Suprapubic skin (tissue), 4 donors: ENCODE measurements at regions not wholly inside any gene's neighbourhood (a gene's known extent, or its start where the extent isn't known, plus 50 kb on each side); places are given as distances from the start of the nearest gene placed in this dataset.

ENCODE experiments used
- DNase-seq, 2 donors: peaks; one replicate each; pipeline ENCODE4 v3.0.0-alpha.2; 2019; ENCODE audit warnings: low spot score in 2 of 2
- H3K27ac ChIP-seq: fragments of 200-600 bp; sonication (generic); one replicate; pipeline ENCODE4 v1.5.1; 2019
- H3K27me3 ChIP-seq: fragments of 200-600 bp; sonication (generic); one replicate; pipeline ENCODE4 v1.5.1; 2019
- H3K36me3 ChIP-seq: fragments of 200-600 bp; sonication (generic); one replicate; pipeline ENCODE4 v1.5.1; 2019
- H3K4me1 ChIP-seq: fragments of 200-600 bp; sonication (generic); one replicate; pipeline ENCODE4 v1.5.1; 2019
- H3K4me3 ChIP-seq: fragments of 200-600 bp; sonication (generic); one replicate; pipeline ENCODE4 v1.5.1; 2019; ENCODE audit warnings: mild to moderate bottlenecking
- H3K9me3 ChIP-seq: fragments of 200-600 bp; sonication (generic); one replicate; pipeline ENCODE4 v1.5.1; 2019
- CTCF ChIP-seq, 2 donors: fragments of 200-600 bp in 1 of 2; fragments of 450-650 bp in 1 of 2; sonication (generic) in 1 of 2; IDR thresholded peaks; one replicate each; pipeline ENCODE4 v1.5.1; 2016 to 2019; ENCODE audit warnings: antibody characterized with exemption in 2 of 2, mild to moderate bottlenecking in 1 of 2, moderate library complexity in 1 of 2
- EP300 ChIP-seq: sonication (generic); formaldehyde crosslinking; IDR thresholded peaks from one replicate; pipeline ENCODE4 v1.6.1; 2017; ENCODE audit warnings: antibody characterized with exemption
- POLR2A ChIP-seq, 2 donors: fragments of 450-650 bp; IDR thresholded peaks; one replicate each; pipeline ENCODE4 v1.6.1; 2017; ENCODE audit warnings: antibody characterized with exemption in 2 of 2, mild to moderate bottlenecking in 2 of 2, moderate library complexity in 2 of 2
- POLR2AphosphoS5 ChIP-seq, 3 donors: sonication (generic); formaldehyde crosslinking; IDR thresholded peaks; one replicate each; pipeline ENCODE4 v1.6.1; 2017; ENCODE audit warnings: antibody characterized with exemption in 3 of 3
- WGBS: methylation state at CpG from one replicate; pipeline ENCODE4 v1.1.5; 2018; 5-methylcytosine and 5-hydroxymethylcytosine counted together

DNA sequence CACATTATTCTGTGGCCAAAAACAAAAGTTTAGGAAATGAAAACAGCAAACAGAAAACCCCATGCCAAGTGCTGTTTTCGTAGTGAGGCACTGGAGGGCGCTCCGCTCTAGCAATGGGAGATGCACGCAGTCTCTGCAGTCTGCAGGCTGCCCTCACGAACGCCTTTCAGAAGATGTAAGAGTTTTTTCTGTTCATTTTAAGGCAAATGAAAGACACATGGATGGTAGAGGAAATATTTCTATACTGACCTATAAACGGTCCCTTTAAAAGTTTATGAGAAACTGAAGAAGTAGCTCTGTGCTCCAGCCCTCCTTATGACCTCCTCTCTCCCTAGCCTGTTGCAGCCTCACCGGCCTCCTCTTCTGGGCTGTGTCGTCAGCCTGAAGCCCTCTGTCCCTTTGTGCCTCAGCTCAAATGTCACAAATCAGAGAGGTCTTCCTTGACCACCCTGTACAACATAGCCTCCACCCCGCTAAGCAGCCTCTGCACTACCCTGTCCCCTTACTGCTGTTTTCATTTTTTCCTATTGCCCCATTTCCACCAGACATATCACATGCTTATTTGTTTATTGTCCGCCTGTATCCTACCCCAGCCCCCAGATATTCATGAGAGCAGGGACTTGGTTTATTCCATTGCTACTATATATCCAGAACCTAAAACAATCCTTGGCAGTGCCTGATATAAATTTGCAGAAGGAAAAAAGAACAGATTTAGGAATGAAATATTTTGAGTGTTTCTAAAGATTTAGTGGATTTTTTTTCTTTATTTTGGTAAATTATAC, 116.4 kb downstream of the TM9SF2 start:
- no peak for DNase-seq
- H3K36me3 ChIP-seq = no peaks in the 10 kb centered on the region
- H3K9me3 ChIP-seq = no peaks in the 10 kb centered on the region
- H3K27ac ChIP-seq = no peak overlapping the region
- H3K4me1 ChIP-seq = peaks cover 9% of the 10 kb centered on the region
- WGBS = 56% methylated on average over 11 of the region's 11 CpGs
- H3K4me3 ChIP-seq = no peak overlapping the region
- TF ChIP-seq CTCF (IDR thresholded peaks at IDR 0.05) (peak; percentile 8 to 38), POLR2A (IDR thresholded peaks at IDR 0.05) (no peak)
- no peaks in the 10 kb centered on the region for H3K27me3 ChIP-seq

- Histone ChIP-seq H3K9me3 (no peaks in the 10 kb centered on the region), H3K27ac (no peak overlapping the region), H3K4me3 (no peak overlapping the region), H3K36me3 (no peaks in the 10 kb centered on the region), H3K4me1 (peaks cover 9% of the 10 kb centered on the region), H3K27me3 (no peaks in the 10 kb centered on the region)
- DNase-seq = no peak
- WGBS = 62% methylated on average over 3 of the region's 9 CpGs
- no peak for TF ChIP-seq EP300
- no peak for TF ChIP-seq POLR2A (IDR thresholded peaks at IDR 0.05)
- TF ChIP-seq CTCF (IDR thresholded peaks at IDR 0.05) = no peak
- TF ChIP-seq POLR2AphosphoS5 (IDR thresholded peaks at IDR 0.05) = no peak
These were observed 113.2 kb downstream of the TM9SF2 start for GRCh38 chr13:99614465-99614885.
